Stomach (tissue), 8 donors: ENCODE measurements at regions not wholly inside any gene's neighbourhood (a gene's known extent, or its start where the extent isn't known, plus 50 kb on each side); places are given as distances from the start of the nearest gene placed in this dataset.

Source experiments
- DNase-seq, 2 donors: peaks; one replicate each; pipeline versions ENCODE4 v3.0.0 to v3.0.0-alpha.2; 2013 to 2019
- H3K27ac ChIP-seq, 5 donors: fragments of 200-600 bp in 4 of 5; sonication (generic) in 4 of 5; one replicate each; pipeline ENCODE4 v1.5.1; 2013 to 2019; ENCODE audit warnings: mild to moderate bottlenecking in 1 of 5, moderate library complexity in 1 of 5
- H3K27me3 ChIP-seq, 3 donors: fragments of 200-600 bp; sonication (generic); one replicate each; pipeline ENCODE4 v1.5.1; 2017 to 2019; ENCODE audit warnings: mixed run types in 1 of 3
- H3K36me3 ChIP-seq, 4 donors: fragments of 200-600 bp; sonication (generic); 1 replicate in 3 of 4; 2 replicates in 1 of 4; pipeline ENCODE4 v1.5.1; 2016 to 2019
- H3K4me1 ChIP-seq, 4 donors: fragments of 200-600 bp; sonication (generic); one replicate each; pipeline ENCODE4 v1.5.1; 2016 to 2019
- H3K4me3 ChIP-seq, 4 donors: fragments of 200-600 bp; sonication (generic) in 3 of 4; one replicate each; pipeline ENCODE4 v1.5.1; 2016 to 2019; ENCODE audit warnings: mild to moderate bottlenecking in 1 of 4
- H3K9me3 ChIP-seq, 4 donors: fragments of 200-600 bp; sonication (generic); one replicate each; pipeline ENCODE4 v1.5.1; 2016 to 2019
- CTCF ChIP-seq, 7 experiments: fragments of 450-650 bp in 4 of 7; fragments of 200-600 bp in 3 of 7; sonication (generic) in 3 of 7; IDR thresholded peaks; one replicate each; pipeline ENCODE4 v1.5.1; 2016 to 2019; ENCODE audit warnings: antibody characterized with exemption in 7 of 7, control low read depth in 2 of 7, mild to moderate bottlenecking in 1 of 7
- EP300 ChIP-seq: sonication (generic); formaldehyde crosslinking; IDR thresholded peaks from one replicate; pipeline ENCODE4 v1.6.1; 2017; ENCODE audit warnings: antibody characterized with exemption
- POLR2A ChIP-seq, 4 donors: fragments of 450-650 bp; IDR thresholded peaks; one replicate each; pipeline ENCODE4 v1.6.1; 2016; ENCODE audit warnings: antibody characterized with exemption in 4 of 4, control low read depth in 2 of 4, mild to moderate bottlenecking in 1 of 4, moderate library complexity in 1 of 4
- POLR2AphosphoS5 ChIP-seq, 3 donors: sonication (generic); formaldehyde crosslinking; IDR thresholded peaks; one replicate each; pipeline ENCODE4 v1.6.1; 2016; ENCODE audit warnings: antibody characterized with exemption in 3 of 3
- WGBS, 5 donors: extraction: QIAGEN DNeasy Blood & Tissue Kit in 3 of 5; methylation state at CpG; one replicate each; pipeline versions ENCODE4 v1.1.5 to v1.1.7; 2013 to 2018; 5-methylcytosine and 5-hydroxymethylcytosine counted together
- intact Hi-C: fragments of 100-400 bp; cut with DNase I; formaldehyde crosslinking; loops from one replicate; pipeline ENCODE4 v1.15.1; 2023; ENCODE audit warnings: low total_unique reads
- donor health status: healthy with polysubstance abuse.
- donor health status: Bipolar disorder and iron deficiency.
- donor health status: healthy.

- H3K27me3 ChIP-seq: no peaks in the 10 kb centered on the region
- no peak overlapping the region for H3K4me3 ChIP-seq
- intact Hi-C loops: no loop called here
- H3K36me3 ChIP-seq: no peaks in the 10 kb centered on the region
- no peak overlapping the region for H3K27ac ChIP-seq
- TF ChIP-seq CTCF (IDR thresholded peaks at IDR 0.05) (no peak), POLR2A (IDR thresholded peaks at IDR 0.05) (no peak), EP300 (no peak), POLR2AphosphoS5 (IDR thresholded peaks at IDR 0.05) (no peak)
- DNase-seq: peak in 1 of 2 donors; percentile 23
- 11 to 22% (median 17%) methylated on average over 1 of the region's 1 CpG for WGBS, 5 donors
- H3K9me3 ChIP-seq: no peaks in the 10 kb centered on the region
- H3K4me1 ChIP-seq: no peaks in the 10 kb centered on the region
Observed at GRCh38 chr5:101969742-101970141, 326.3 kb downstream of the SLCO4C1 start.

- H3K27me3 ChIP-seq: no peaks in the 10 kb centered on the region
Observed at GRCh38 chr5:101966476-101966875, 329.6 kb downstream of the SLCO4C1 start.

DNA sequence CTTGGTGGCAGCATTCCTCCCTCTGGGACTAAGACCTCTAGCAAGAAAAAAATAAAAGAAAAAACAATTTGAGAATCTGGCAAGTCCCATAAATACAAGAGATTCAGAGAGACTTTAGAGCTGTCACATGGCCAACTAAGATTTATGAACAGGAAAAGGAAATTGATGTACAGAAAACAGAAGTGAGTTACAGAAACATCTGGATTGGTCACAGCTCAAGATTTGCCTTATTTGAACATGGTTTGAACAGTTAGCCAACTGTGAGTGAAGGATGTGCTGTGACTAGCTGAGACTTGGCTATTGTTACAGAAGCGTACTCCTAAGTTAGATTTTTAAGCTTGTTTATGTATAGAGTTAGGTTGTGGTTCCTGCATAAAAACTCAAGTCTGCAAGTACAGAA lies 340.2 kb downstream of the SLCO4C1 start:
- Histone ChIP-seq H3K27ac (no peak overlapping the region), H3K9me3 (no peaks in the 10 kb centered on the region), H3K4me1 (no peaks in the 10 kb centered on the region), H3K36me3 (no peaks in the 10 kb centered on the region), H3K27me3 (no peaks in the 10 kb centered on the region), H3K4me3 (no peak overlapping the region)
- intact Hi-C loops: no loop called here
- DNase-seq: peak in 1 of 2 donors; percentile 7
- TF ChIP-seq CTCF (IDR thresholded peaks at IDR 0.05): no peak
- TF ChIP-seq POLR2AphosphoS5 (IDR thresholded peaks at IDR 0.05): no peak
- TF ChIP-seq POLR2A (IDR thresholded peaks at IDR 0.05): no peak
- TF ChIP-seq EP300: no peak
- 52 to 65% (median 61%) methylated on average over 1 of the region's 1 CpG for WGBS, 5 donors

More at GRCh38 chr5:101966476-101966875, 329.6 kb downstream of the SLCO4C1 start:
- no peaks in the 10 kb centered on the region for H3K4me1 ChIP-seq
- no peaks in the 10 kb centered on the region for H3K9me3 ChIP-seq
- no peak overlapping the region for H3K27ac ChIP-seq
- 86 to 100% (median 95%) methylated on average over 2 of the region's 2 CpGs for WGBS, 5 donors
- H3K36me3 ChIP-seq: no peaks in the 10 kb centered on the region
- TF ChIP-seq POLR2AphosphoS5 (IDR thresholded peaks at IDR 0.05): no peak
- no peak for TF ChIP-seq POLR2A (IDR thresholded peaks at IDR 0.05)
- no peak for TF ChIP-seq EP300
- TF ChIP-seq CTCF (IDR thresholded peaks at IDR 0.05): no peak
- DNase-seq: no peak
- no peak overlapping the region for H3K4me3 ChIP-seq
- intact Hi-C loops: no loop called here

DNA sequence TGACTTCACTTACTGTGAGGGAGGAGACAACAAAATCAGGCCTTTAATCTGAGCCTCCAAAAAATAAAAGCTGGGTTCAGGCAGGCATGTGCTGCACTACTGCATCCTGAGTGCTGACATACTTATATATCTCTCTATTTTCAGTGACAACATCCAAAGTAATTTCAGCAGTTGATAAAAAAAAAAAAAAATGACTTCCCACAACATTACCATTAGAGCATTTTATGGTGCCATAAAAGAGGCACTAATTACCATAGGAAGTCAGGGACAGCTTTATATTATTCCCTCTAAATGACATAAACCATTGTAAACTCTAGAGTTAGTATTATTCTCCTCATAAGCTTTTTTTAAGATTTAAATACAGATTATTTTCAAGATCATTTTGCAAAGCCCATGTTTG lies 346.1 kb downstream of the SLCO4C1 start:
- TF ChIP-seq EP300: no peak
- TF ChIP-seq POLR2A (IDR thresholded peaks at IDR 0.05): no peak
- no peak for TF ChIP-seq POLR2AphosphoS5 (IDR thresholded peaks at IDR 0.05)
- no peak for TF ChIP-seq CTCF (IDR thresholded peaks at IDR 0.05)
- no peaks in the 10 kb centered on the region for H3K36me3 ChIP-seq
- no peaks in the 10 kb centered on the region for H3K27me3 ChIP-seq
- intact Hi-C loops: no loop called here
- H3K4me1 ChIP-seq: no peaks in the 10 kb centered on the region
- no peaks in the 10 kb centered on the region for H3K9me3 ChIP-seq
- DNase-seq: no peak
- H3K4me3 ChIP-seq: no peak overlapping the region
- H3K27ac ChIP-seq: no peak overlapping the region
